Neural cell (in vitro differentiated cells): ENCODE measurements at regions not wholly inside any gene's neighbourhood (a gene's known extent, or its start where the extent isn't known, plus 50 kb on each side); places are given as distances from the start of the nearest gene placed in this dataset.

ENCODE experiments used
- H2AFZ ChIP-seq: fragments of 200-600, 300-800 bp; sonication (generic), shearing (Covaris generic); 2 replicates; pipeline ENCODE4 v1.6.0; 2014; ENCODE audit warnings: low read depth, mild to moderate bottlenecking, antibody characterized with exemption, low read length, moderate library complexity
- H3F3A ChIP-seq: fragments of 200-600 bp; shearing (Covaris generic); 2 replicates; pipeline ENCODE4 v1.6.1; 2016; ENCODE audit warnings: mild to moderate bottlenecking, moderate library complexity, mixed read lengths, antibody characterized with exemption, low read length; ENCODE audit not compliant: insufficient read depth, poor library complexity, severe bottlenecking
- H3K27ac ChIP-seq: fragments of 200-600, 300-800 bp; sonication (generic), shearing (Covaris generic); 2 replicates; pipeline ENCODE4 v1.5.1; 2014; ENCODE audit warnings: mild to moderate bottlenecking, low read length, moderate library complexity
- H3K27me3 ChIP-seq: fragments of 300-800, 200-600 bp; sonication (generic), shearing (Covaris generic); 2 replicates; pipeline ENCODE4 v1.6.0; 2014; ENCODE audit warnings: mild to moderate bottlenecking, low read depth, low read length, moderate library complexity; ENCODE audit not compliant: insufficient read depth
- H3K36me3 ChIP-seq: fragments of 300-800, 200-600 bp; sonication (generic), shearing (Covaris generic); 2 replicates; pipeline ENCODE4 v1.5.1; 2014; ENCODE audit warnings: mild to moderate bottlenecking, antibody characterized with exemption, low read length, moderate library complexity; ENCODE audit not compliant: insufficient read depth
- H3K4me2 ChIP-seq: fragments of 300-800, 200-600 bp; sonication (generic), shearing (Covaris generic); 2 replicates; pipeline ENCODE4 v1.6.0; 2014; ENCODE audit warnings: mild to moderate bottlenecking, low read length
- H3K4me3 ChIP-seq: fragments of 300-800, 200-600 bp; sonication (generic), shearing (Covaris generic); 2 replicates; pipeline ENCODE4 v1.5.1; 2014; ENCODE audit warnings: mild to moderate bottlenecking, low read length, moderate library complexity
- H3K79me2 ChIP-seq: fragments of 200-600 bp; shearing (Covaris generic); replicated peaks from 2 replicates; pipeline ENCODE4 v1.6.0; 2014; ENCODE audit warnings: mild to moderate bottlenecking, low read length, moderate library complexity; ENCODE audit not compliant: insufficient read depth
- H3K9ac ChIP-seq: fragments of 300-800, 200-600 bp; sonication (generic), shearing (Covaris generic); 2 replicates; pipeline ENCODE4 v1.6.1; 2016; ENCODE audit warnings: mild to moderate bottlenecking, low read length, mixed read lengths
- H3K9me2 ChIP-seq: fragments of 200-600 bp; shearing (Covaris generic); 2 replicates; pipeline ENCODE4 v1.6.1; 2016; ENCODE audit warnings: mild to moderate bottlenecking, low read length, mixed read lengths; ENCODE audit not compliant: insufficient read depth
- H3K9me3 ChIP-seq: fragments of 200-600, 300-800 bp; sonication (generic), shearing (Covaris generic); 2 replicates; pipeline ENCODE4 v1.6.1; 2016; ENCODE audit warnings: mild to moderate bottlenecking, mixed run types, low read length, moderate library complexity, mixed read lengths
- H4K20me1 ChIP-seq: fragments of 200-600 bp; shearing (Covaris generic); 2 replicates; pipeline ENCODE4 v1.6.1; 2016; ENCODE audit warnings: mild to moderate bottlenecking, mixed run types; ENCODE audit not compliant: insufficient read depth
- EP300 ChIP-seq: fragments of 450-650 bp; conservative IDR thresholded peaks from 2 replicates; pipeline ENCODE4 v1.6.1; 2014; ENCODE audit warnings: antibody characterized with exemption, mild to moderate bottlenecking, moderate library complexity; ENCODE audit not compliant: poor library complexity, severe bottlenecking
- EZH2 ChIP-seq: fragments of 200-600, 300-800 bp; shearing (Covaris generic), sonication (generic); IDR thresholded peaks from 2 replicates; pipeline ENCODE4 v1.6.1; 2014; ENCODE audit warnings: antibody characterized with exemption, low read length, borderline replicate concordance, mild to moderate bottlenecking; ENCODE audit not compliant: insufficient read depth, poor library complexity, severe bottlenecking
- MXI1 ChIP-seq: fragments of 450-650 bp; conservative IDR thresholded peaks from 2 replicates; pipeline ENCODE4 v1.6.1; 2014; ENCODE audit warnings: antibody characterized with exemption, mild to moderate bottlenecking; ENCODE audit not compliant: poor library complexity, severe bottlenecking
- POLR2AphosphoS5 ChIP-seq: IDR thresholded peaks from 2 replicates; pipeline ENCODE4 v1.6.1; 2012
- RAD21 ChIP-seq: fragments of 450-650 bp; conservative IDR thresholded peaks from 2 replicates; pipeline ENCODE4 v1.6.1; 2014; ENCODE audit warnings: antibody characterized with exemption, mild to moderate bottlenecking, moderate library complexity
- REST ChIP-seq: IDR thresholded peaks from 2 replicates; pipeline ENCODE4 v1.6.1; 2012; ENCODE audit warnings: borderline replicate concordance
- SMC3 ChIP-seq: fragments of 450-650 bp; conservative IDR thresholded peaks from 2 replicates; pipeline ENCODE4 v1.6.1; 2014; ENCODE audit warnings: antibody characterized with exemption, mild to moderate bottlenecking, moderate library complexity; ENCODE audit not compliant: poor library complexity
- TAF1 ChIP-seq: IDR thresholded peaks from 2 replicates; pipeline ENCODE4 v1.6.1; 2012; ENCODE audit warnings: low read depth
- TF ChIP-seq, protein P1 (sequence below): fragments of 450-650 bp; IDR thresholded peaks from 2 replicates; pipeline ENCODE4 v1.5.1; 2014; ENCODE audit warnings: antibody characterized with exemption, mild to moderate bottlenecking, moderate library complexity; ENCODE audit not compliant: poor library complexity, severe bottlenecking

DNA sequence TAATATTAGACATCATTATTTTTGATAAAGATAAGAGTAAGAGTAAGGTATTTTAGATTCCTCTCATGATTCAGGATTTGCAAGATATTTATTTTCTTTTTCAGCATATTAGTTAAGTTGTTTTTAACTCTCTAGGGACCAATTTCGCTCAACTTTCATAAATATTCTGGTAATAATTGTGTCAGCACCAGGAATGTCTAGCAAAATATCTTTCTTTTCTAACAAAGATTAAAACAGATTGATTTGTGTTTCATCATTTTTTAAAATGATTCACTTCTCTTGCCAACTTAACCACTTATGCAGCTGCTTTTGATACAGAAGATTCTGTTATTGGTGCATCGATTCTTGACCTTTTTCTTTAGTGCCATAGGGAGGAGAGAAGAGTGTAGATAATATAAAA, 172.8 kb upstream of the PTGFR start:
- TF ChIP-seq, protein P1, sequence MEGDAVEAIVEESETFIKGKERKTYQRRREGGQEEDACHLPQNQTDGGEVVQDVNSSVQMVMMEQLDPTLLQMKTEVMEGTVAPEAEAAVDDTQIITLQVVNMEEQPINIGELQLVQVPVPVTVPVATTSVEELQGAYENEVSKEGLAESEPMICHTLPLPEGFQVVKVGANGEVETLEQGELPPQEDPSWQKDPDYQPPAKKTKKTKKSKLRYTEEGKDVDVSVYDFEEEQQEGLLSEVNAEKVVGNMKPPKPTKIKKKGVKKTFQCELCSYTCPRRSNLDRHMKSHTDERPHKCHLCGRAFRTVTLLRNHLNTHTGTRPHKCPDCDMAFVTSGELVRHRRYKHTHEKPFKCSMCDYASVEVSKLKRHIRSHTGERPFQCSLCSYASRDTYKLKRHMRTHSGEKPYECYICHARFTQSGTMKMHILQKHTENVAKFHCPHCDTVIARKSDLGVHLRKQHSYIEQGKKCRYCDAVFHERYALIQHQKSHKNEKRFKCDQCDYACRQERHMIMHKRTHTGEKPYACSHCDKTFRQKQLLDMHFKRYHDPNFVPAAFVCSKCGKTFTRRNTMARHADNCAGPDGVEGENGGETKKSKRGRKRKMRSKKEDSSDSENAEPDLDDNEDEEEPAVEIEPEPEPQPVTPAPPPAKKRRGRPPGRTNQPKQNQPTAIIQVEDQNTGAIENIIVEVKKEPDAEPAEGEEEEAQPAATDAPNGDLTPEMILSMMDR: no peak
- TF ChIP-seq EP300 (no peak), REST (no peak), RAD21 (no peak), MXI1 (no peak), TAF1 (no peak), EZH2 (no peak), SMC3 (no peak), POLR2AphosphoS5 (no peak)
- no peaks in the 10 kb centered on the region for H3F3A ChIP-seq
- no peaks in the 10 kb centered on the region for H3K9me3 ChIP-seq

DNA sequence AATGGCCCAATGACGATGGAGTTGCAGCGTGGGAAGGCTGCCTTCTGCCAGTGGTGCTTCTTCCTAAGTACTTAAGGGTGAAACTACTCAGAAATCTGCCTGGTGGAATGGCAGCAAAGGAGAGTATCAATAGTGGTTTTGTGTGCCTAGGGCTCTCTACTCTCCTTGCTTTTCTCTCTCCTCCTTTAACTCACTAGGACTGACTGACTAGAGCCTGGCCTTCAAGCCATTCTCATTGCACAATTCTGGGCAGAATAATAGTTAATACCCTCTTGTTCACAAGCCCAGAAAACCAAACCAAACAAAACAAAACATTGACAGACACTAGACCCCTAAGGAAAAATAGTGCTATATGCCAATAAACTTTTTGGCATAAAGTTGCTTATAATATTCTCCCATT, 171.2 kb upstream of the PTGFR start:
- H3K27me3 ChIP-seq: no peaks in the 10 kb centered on the region
- no peak overlapping the region for H3K27ac ChIP-seq
- H3K4me2 ChIP-seq: no peak overlapping the region
- H3K79me2 ChIP-seq: no peaks in the 10 kb centered on the region
- TF ChIP-seq REST: no peak
- no peak for TF ChIP-seq RAD21
- TF ChIP-seq SMC3: no peak
- no peak for TF ChIP-seq MXI1
- TF ChIP-seq POLR2AphosphoS5: no peak
- no peak for TF ChIP-seq EZH2
- no peak overlapping the region for H3K9ac ChIP-seq
- H3K9me2 ChIP-seq: no peaks in the 10 kb centered on the region
- no peaks in the 10 kb centered on the region for H3K36me3 ChIP-seq
- no peak overlapping the region for H2AFZ ChIP-seq
- H3F3A ChIP-seq: no peaks in the 10 kb centered on the region
- H4K20me1 ChIP-seq: no peaks in the 10 kb centered on the region
- no peak overlapping the region for H3K4me3 ChIP-seq
- no peaks in the 10 kb centered on the region for H3K9me3 ChIP-seq

More for the DNA sequence above, 172.8 kb upstream of the PTGFR start:
- H3K4me2 ChIP-seq: no peak overlapping the region
- H3K4me3 ChIP-seq: no peak overlapping the region
- H3K9ac ChIP-seq: no peak overlapping the region
- H3K9me2 ChIP-seq: no peaks in the 10 kb centered on the region
- H3K79me2 ChIP-seq: no peaks in the 10 kb centered on the region
- H3K27me3 ChIP-seq: no peaks in the 10 kb centered on the region
- no peaks in the 10 kb centered on the region for H4K20me1 ChIP-seq
- no peaks in the 10 kb centered on the region for H3K36me3 ChIP-seq
- H2AFZ ChIP-seq: no peak overlapping the region
- no peak overlapping the region for H3K27ac ChIP-seq
